ENCODE measurements at regions not wholly inside any gene's neighbourhood (a gene's known extent, or its start where the extent isn't known, plus 50 kb on each side); places are given as distances from the start of the nearest gene placed in this dataset.

- H3K27me3 ChIP-seq (ENCODE audit: insufficient read depth, low read depth, severe bottlenecking) = peaks cover 2% of the 10 kb centered on the region
- peaks cover 3% of the 10 kb centered on the region for H3K9me3 ChIP-seq (ENCODE audit: severe bottlenecking)
- no peak for DNase-seq
- no peaks in the 10 kb centered on the region for H3K36me3 ChIP-seq
- no peak for TF ChIP-seq CTCF (IDR thresholded peaks at IDR 0.05; ENCODE audit: low read depth, low read length)
- no peak overlapping the region for H3K4me3 ChIP-seq (ENCODE audit: low read depth, low read length)
- peak overlapping the region; percentile 55 for H3K27ac ChIP-seq
Observed at GRCh38 chr10:43857931-43858315, 209.2 kb upstream of the ZNF32 start.

DNA sequence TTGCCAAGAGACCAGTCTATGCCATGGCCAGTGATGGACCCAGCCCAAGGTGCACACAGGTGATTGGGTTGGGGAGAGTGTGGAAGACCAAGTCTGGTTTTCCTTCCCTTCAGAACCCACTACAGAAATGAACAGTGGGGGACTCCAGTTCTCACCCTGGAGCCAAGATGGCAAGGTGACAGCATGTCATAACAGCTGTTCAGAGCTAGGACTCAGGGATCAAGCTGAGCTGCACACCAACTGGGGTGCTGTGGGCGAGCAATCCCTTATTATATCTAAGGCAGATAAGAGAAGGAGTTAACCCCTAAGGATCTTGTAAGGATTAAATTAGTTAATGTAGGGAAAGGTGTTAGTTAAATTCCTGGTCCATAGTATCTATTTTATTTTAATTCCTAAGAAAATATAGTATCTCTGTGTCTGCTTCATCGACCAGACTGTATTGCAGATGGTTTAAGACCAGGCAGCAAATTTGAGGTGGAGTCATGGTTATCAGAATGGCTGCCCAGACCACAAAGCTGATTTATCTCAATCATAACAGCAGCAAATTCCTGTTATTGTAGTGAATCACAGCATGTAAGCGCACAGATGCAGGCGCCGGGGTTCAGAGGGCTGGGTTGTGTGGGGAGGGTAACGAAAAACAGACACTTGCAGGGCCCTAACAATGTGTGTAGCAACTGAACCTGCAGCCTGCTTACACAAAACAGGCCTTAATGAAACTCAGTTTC is 208.7 kb upstream of the ZNF32 start:
- H3K27ac ChIP-seq = peak overlapping the region; percentile 55
- H3K9me3 ChIP-seq (ENCODE audit: severe bottlenecking) = peaks cover 3% of the 10 kb centered on the region
- H3K4me3 ChIP-seq (ENCODE audit: low read depth, low read length) = no peak overlapping the region
- peaks cover 6% of the 10 kb centered on the region for H3K27me3 ChIP-seq (ENCODE audit: insufficient read depth, low read depth, severe bottlenecking)
- DNase-seq = peak; percentile 47
- no peaks in the 10 kb centered on the region for H3K36me3 ChIP-seq
- no peak for TF ChIP-seq CTCF (IDR thresholded peaks at IDR 0.05; ENCODE audit: low read depth, low read length)

DNA sequence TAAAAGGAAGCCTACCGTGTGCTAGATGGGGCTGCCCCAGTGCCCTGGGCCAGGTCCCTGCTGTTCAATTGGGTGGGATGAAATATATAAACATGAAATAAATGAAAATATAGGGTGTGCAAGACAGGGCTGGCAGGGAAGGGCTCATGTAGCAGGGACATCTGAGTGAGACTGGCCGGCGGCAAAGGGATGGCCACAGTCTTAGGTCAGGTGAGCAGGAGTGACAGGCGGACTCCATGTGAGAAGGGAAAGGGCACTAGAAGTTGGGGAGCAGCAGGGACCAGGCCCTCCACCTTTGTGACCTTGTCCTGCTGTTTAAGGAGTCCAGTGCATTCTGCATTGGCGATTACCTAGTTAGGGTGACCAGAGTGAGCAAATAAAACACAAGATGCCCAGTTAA is 207.6 kb upstream of the ZNF32 start:
- Histone ChIP-seq H3K36me3 (no peaks in the 10 kb centered on the region), H3K4me3 (ENCODE audit: low read depth, low read length) (no peak overlapping the region), H3K9me3 (ENCODE audit: severe bottlenecking) (peaks cover 3% of the 10 kb centered on the region), H3K27me3 (ENCODE audit: insufficient read depth, low read depth, severe bottlenecking) (peaks cover 6% of the 10 kb centered on the region), H3K27ac (no peak overlapping the region)
- no peak for TF ChIP-seq CTCF (IDR thresholded peaks at IDR 0.05; ENCODE audit: low read depth, low read length)
- DNase-seq = no peak

- DNase-seq = peak; percentile 18
- H3K9me3 ChIP-seq (ENCODE audit: severe bottlenecking) = peaks cover 3% of the 10 kb centered on the region
- H3K36me3 ChIP-seq = no peaks in the 10 kb centered on the region
- H3K4me3 ChIP-seq (ENCODE audit: low read depth, low read length) = no peak overlapping the region
- peaks cover 6% of the 10 kb centered on the region for H3K27me3 ChIP-seq (ENCODE audit: insufficient read depth, low read depth, severe bottlenecking)
- no peak overlapping the region for H3K27ac ChIP-seq
- no peak for TF ChIP-seq CTCF (IDR thresholded peaks at IDR 0.05; ENCODE audit: low read depth, low read length)
Observed at GRCh38 chr10:43855667-43856210, 207.1 kb upstream of the ZNF32 start.

GRCh38 chr10:43854007-43854406 is 205.3 kb upstream of the ZNF32 start:
- TF ChIP-seq CTCF (IDR thresholded peaks at IDR 0.05; ENCODE audit: low read depth, low read length) = no peak
- no peaks in the 10 kb centered on the region for H3K36me3 ChIP-seq
- H3K27me3 ChIP-seq (ENCODE audit: insufficient read depth, low read depth, severe bottlenecking) = peaks cover 6% of the 10 kb centered on the region
- H3K9me3 ChIP-seq (ENCODE audit: severe bottlenecking) = peaks cover 3% of the 10 kb centered on the region
- DNase-seq = no peak
- H3K4me3 ChIP-seq (ENCODE audit: low read depth, low read length) = no peak overlapping the region
- H3K27ac ChIP-seq = no peak overlapping the region

DNA sequence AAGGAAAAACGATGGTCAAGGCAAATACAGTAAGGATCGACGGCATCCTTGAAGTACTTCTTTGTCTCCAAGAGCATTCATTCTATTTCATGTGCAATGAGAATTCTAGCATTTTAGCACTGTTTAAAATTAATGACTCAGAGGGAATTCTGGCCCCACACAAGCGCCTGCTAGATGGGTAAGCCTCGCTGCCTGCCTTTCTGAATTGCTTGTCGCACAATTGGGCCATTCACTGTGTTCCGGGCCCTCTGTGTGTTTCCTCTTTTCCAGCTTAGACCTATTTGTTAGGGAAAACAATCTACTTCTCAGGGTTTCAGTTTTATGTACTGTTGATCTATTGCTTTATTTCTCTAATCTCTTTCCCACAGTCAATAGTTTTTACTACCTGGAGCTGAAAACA is 204.7 kb upstream of the ZNF32 start:
- Histone ChIP-seq H3K27ac (no peak overlapping the region), H3K4me3 (ENCODE audit: low read depth, low read length) (no peak overlapping the region), H3K9me3 (ENCODE audit: severe bottlenecking) (peaks cover 3% of the 10 kb centered on the region), H3K27me3 (ENCODE audit: insufficient read depth, low read depth, severe bottlenecking) (peaks cover 6% of the 10 kb centered on the region), H3K36me3 (no peaks in the 10 kb centered on the region)
- DNase-seq = no peak
- TF ChIP-seq CTCF (IDR thresholded peaks at IDR 0.05; ENCODE audit: low read depth, low read length) = no peak

All from WERI-Rb-1 (cell line).